ENCODE measurements at regions not wholly inside any gene's neighbourhood (a gene's known extent, or its start where the extent isn't known, plus 50 kb on each side); places are given as distances from the start of the nearest gene placed in this dataset.

DNA sequence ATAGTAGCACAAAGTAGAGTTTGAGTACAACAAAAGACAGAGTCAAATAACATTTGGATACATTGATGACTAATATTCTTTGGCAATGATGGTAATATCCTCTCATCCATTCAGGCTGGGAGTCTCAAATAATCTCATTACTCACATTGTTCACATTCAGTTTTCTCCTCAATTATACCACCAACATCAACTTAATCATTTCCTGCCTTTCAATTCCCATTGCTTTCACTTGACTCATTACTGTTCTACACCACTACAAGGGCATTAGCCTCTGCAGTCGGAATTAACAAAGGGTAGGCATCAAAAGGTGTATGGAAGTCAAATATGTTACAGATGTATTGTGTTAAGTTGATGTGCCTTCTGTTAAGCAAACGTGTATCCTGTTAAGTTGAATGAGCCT is 518.4 kb upstream of the SLITRK1 start:
- TF ChIP-seq GATA2 (IDR thresholded peaks at IDR 0.05; ENCODE audit: low read depth, low read length) (no peak), GATA3 (IDR thresholded peaks at IDR 0.05; ENCODE audit: low read depth, low read length) (no peak)
